IMR-90 (cell line): ENCODE measurements at regions not wholly inside any gene's neighbourhood (a gene's known extent, or its start where the extent isn't known, plus 50 kb on each side); places are given as distances from the start of the nearest gene placed in this dataset.

ENCODE experiments used
- ATAC-seq: fragments of 200-7000 bp; cut with Tn5 transposase; 2 replicates; pipeline ENCODE4 v1.9.1; 2020; ENCODE audit warnings: low read depth, mild to moderate bottlenecking, moderate library complexity
- BruUV-seq: library from RNA; stranded (reverse); fragments of 400-500 nt; replicated peaks from 2 replicates; lab custom pipeline; 2021; lab: Mats Ljungman, UMichigan
- CTCF ChIA-PET: fragments of 300-600 bp; formaldehyde crosslinking; extraction: SDS; loops from one replicate; lab custom pipeline; 2021; ENCODE audit warnings: antibody characterized with exemption; lab: Yijun Ruan, JAX
- POLR2A ChIA-PET: fragments of 300-600 bp; sonication (Branson Sonifier 250); formaldehyde crosslinking; loops from one replicate; lab custom pipeline; 2022; ENCODE audit warnings: antibody characterized with exemption; ENCODE audit not compliant: unreplicated experiment; lab: Charles Lee
- DNase-seq: peaks from one replicate; pipeline ENCODE4 v3.0.0; 2013
- H2AFZ ChIP-seq: replicated peaks from 2 replicates; pipeline ENCODE3; 2013; ENCODE audit warnings: low read length, mild to moderate bottlenecking; ENCODE audit not compliant: poor library complexity
- H2AK5ac ChIP-seq: 2 replicates; pipeline ENCODE4 v1.6.1; 2013; ENCODE audit warnings: low read depth, low read length, inconsistent platforms
- H2AK9ac ChIP-seq: replicated peaks from 2 replicates; pipeline ENCODE3; 2013; ENCODE audit warnings: mild to moderate bottlenecking, low read depth, low read length, moderate library complexity; ENCODE audit not compliant: poor library complexity
- H2BK120ac ChIP-seq: 2 replicates; pipeline ENCODE4 v1.6.1; 2013; ENCODE audit warnings: low read depth, low read length, inconsistent platforms
- H2BK15ac ChIP-seq: 3 replicates; pipeline ENCODE4 v1.6.1; 2013; ENCODE audit warnings: low read depth, low read length, inconsistent platforms
- H2BK20ac ChIP-seq: 2 replicates; pipeline ENCODE4 v1.6.1; 2013; ENCODE audit warnings: low read depth, mild to moderate bottlenecking, inconsistent platforms, low read length, moderate library complexity
- H2BK5ac ChIP-seq: 2 replicates; pipeline ENCODE4 v1.6.1; 2013; ENCODE audit warnings: mild to moderate bottlenecking, low read depth, low read length, inconsistent platforms; ENCODE audit not compliant: poor library complexity, severe bottlenecking
- H3K14ac ChIP-seq: replicated peaks from 2 replicates; pipeline ENCODE4 v1.6.1; 2013; ENCODE audit warnings: low read depth, low read length, inconsistent platforms
- H3K18ac ChIP-seq: 2 replicates; pipeline ENCODE4 v1.6.1; 2013; ENCODE audit warnings: low read depth, low read length, control low read depth
- H3K23ac ChIP-seq: 2 replicates; pipeline ENCODE4 v1.6.1; 2013; ENCODE audit warnings: low read depth, low read length, inconsistent platforms
- H3K27ac ChIP-seq: 2 replicates; pipeline ENCODE4 v1.5.1; 2013; ENCODE audit warnings: mild to moderate bottlenecking, control low read depth, low read length; ENCODE audit not compliant: insufficient read depth
- H3K27me3 ChIP-seq: 2 replicates; pipeline ENCODE4 v1.6.1; 2013; ENCODE audit warnings: low read length; ENCODE audit not compliant: control insufficient read depth, insufficient read depth
- H3K36me3 ChIP-seq: 2 replicates; pipeline ENCODE4 v1.6.1; 2013; ENCODE audit warnings: low read length, mixed read lengths; ENCODE audit not compliant: control insufficient read depth, insufficient read depth
- H3K4ac ChIP-seq: 2 replicates; pipeline ENCODE4 v1.6.1; 2013; ENCODE audit warnings: low read depth, low read length, inconsistent platforms
- H3K4me1 ChIP-seq: 2 replicates; pipeline ENCODE4 v1.6.1; 2013; ENCODE audit warnings: low read length, mixed read lengths; ENCODE audit not compliant: control insufficient read depth, insufficient read depth
- H3K4me2 ChIP-seq: 2 replicates; pipeline ENCODE4 v1.6.1; 2013; ENCODE audit warnings: low read depth, mild to moderate bottlenecking, control low read depth, low read length, moderate library complexity
- H3K4me3 ChIP-seq: 2 replicates; pipeline ENCODE4 v1.5.1; 2013; ENCODE audit warnings: low read depth, mild to moderate bottlenecking, control low read depth, low read length, moderate library complexity; ENCODE audit not compliant: insufficient read depth
- H3K56ac ChIP-seq: 2 replicates; pipeline ENCODE4 v1.6.1; 2013; ENCODE audit warnings: low read length, inconsistent platforms; ENCODE audit not compliant: insufficient read depth; ENCODE audit errors: extremely low read depth
- H3K79me1 ChIP-seq, 2 experiments: 2 replicates each; pipeline ENCODE4 v1.6.1; 2013; ENCODE audit warnings: low read length in 2 of 2, inconsistent platforms in 1 of 2, low read depth in 1 of 2
- H3K9ac ChIP-seq: 2 replicates; pipeline ENCODE4 v1.6.1; 2013; ENCODE audit warnings: low read depth, low read length, control low read depth
- H3K9me1 ChIP-seq: 2 replicates; pipeline ENCODE4 v1.6.1; 2013; ENCODE audit warnings: low read length, inconsistent platforms; ENCODE audit not compliant: insufficient read depth
- H3K9me3 ChIP-seq: 2 replicates; pipeline ENCODE4 v1.6.1; 2013; ENCODE audit warnings: low read length; ENCODE audit not compliant: control insufficient read depth, insufficient read depth
- H4K20me1 ChIP-seq: 2 replicates; pipeline ENCODE4 v1.6.1; 2013; ENCODE audit warnings: low read length, inconsistent platforms; ENCODE audit not compliant: insufficient read depth
- H4K5ac ChIP-seq: 2 replicates; pipeline ENCODE4 v1.6.1; 2013; ENCODE audit warnings: mild to moderate bottlenecking, low read depth, low read length, control low read depth
- H4K8ac ChIP-seq, 2 experiments: 2 replicates each; pipeline ENCODE4 v1.6.1; 2013; ENCODE audit warnings: low read depth in 2 of 2, low read length in 2 of 2, control low read depth in 1 of 2, inconsistent platforms in 1 of 2
- H4K91ac ChIP-seq: 2 replicates; pipeline ENCODE4 v1.6.1; 2013; ENCODE audit warnings: low read depth, low read length, inconsistent platforms; ENCODE audit not compliant: insufficient read depth
- CEBPB ChIP-seq: IDR thresholded peaks from 2 replicates; pipeline ENCODE4 v1.6.1; 2012; ENCODE audit warnings: low read depth, low read length, improper control_type of control experiment
- CHD1 ChIP-seq: IDR thresholded peaks from 2 replicates; pipeline ENCODE4 v1.6.1; 2012; ENCODE audit warnings: low read depth, low read length, improper control_type of control experiment
- CTCF ChIP-seq: conservative IDR thresholded peaks from 2 replicates; pipeline ENCODE4 v1.5.1; 2012; ENCODE audit warnings: mild to moderate bottlenecking, low read depth, low read length, improper control_type of control experiment
- ELK1 ChIP-seq: fragments of 150-350 bp; IDR thresholded peaks from 2 replicates; pipeline ENCODE4 v1.6.1; 2016; ENCODE audit warnings: low read depth, mild to moderate bottlenecking, low read length, moderate library complexity, borderline replicate concordance
- FOS ChIP-seq: fragments of 150-350 bp; IDR thresholded peaks from 2 replicates; pipeline ENCODE4 v1.6.1; 2016; ENCODE audit warnings: low read depth, low read length
- MAFK ChIP-seq: IDR thresholded peaks from 2 replicates; pipeline ENCODE4 v1.6.1; 2012; ENCODE audit warnings: low read depth, low read length, improper control_type of control experiment
- MXI1 ChIP-seq: IDR thresholded peaks from 2 replicates; pipeline ENCODE4 v1.6.1; 2012; ENCODE audit warnings: low read depth, mild to moderate bottlenecking, low read length, moderate library complexity, borderline replicate concordance
- POLR2A ChIP-seq: IDR thresholded peaks from 2 replicates; pipeline ENCODE4 v1.6.1; 2012; ENCODE audit warnings: mild to moderate bottlenecking, low read depth, low read length
- RAD21 ChIP-seq: IDR thresholded peaks from 2 replicates; pipeline ENCODE4 v1.6.1; 2012; ENCODE audit warnings: low read length, improper control_type of control experiment
- RCOR1 ChIP-seq: IDR thresholded peaks from 2 replicates; pipeline ENCODE4 v1.6.1; 2012; ENCODE audit warnings: mild to moderate bottlenecking, low read length, improper control_type of control experiment; ENCODE audit not compliant: insufficient replicate concordance
- RFX5 ChIP-seq: IDR thresholded peaks from 2 replicates; pipeline ENCODE4 v1.8.0; 2012; ENCODE audit warnings: low read depth, mild to moderate bottlenecking, low read length, moderate library complexity
- SMC3 ChIP-seq: fragments of 150-350 bp; IDR thresholded peaks from 2 replicates; pipeline ENCODE4 v1.6.1; 2016; ENCODE audit warnings: low read depth, mild to moderate bottlenecking, antibody characterized with exemption, low read length, moderate library complexity
- USF2 ChIP-seq: fragments of 150-350 bp; IDR thresholded peaks from 2 replicates; pipeline ENCODE4 v1.6.1; 2017; ENCODE audit warnings: mild to moderate bottlenecking, antibody characterized with exemption, low read length, low read depth
- WGBS, 2 experiments: methylation state at CpG; one replicate each; pipeline versions ENCODE4 v1.1.5 to v1.1.7; 2013; ENCODE audit warnings: missing lambda C conversion rate in 2 of 2; ENCODE audit not compliant: insufficient read length in 1 of 2; ENCODE audit errors: extremely low coverage in 2 of 2; 5-methylcytosine and 5-hydroxymethylcytosine counted together
- dilution Hi-C: fragments of 300-500 bp; cut with HindIII; formaldehyde crosslinking; loops from one replicate; pipeline ENCODE4 v1.14.3; 2018; ENCODE audit warnings: low sequenced_read_pairs; ENCODE audit not compliant: unreplicated experiment
- in situ Hi-C: fragments of 300-500 bp; cut with MboI; formaldehyde crosslinking; loops from 3 replicates; pipeline ENCODE4 v1.14.3; 2019; ENCODE audit warnings: low sequenced_read_pairs, inconsistent platforms, mixed read lengths
- intact Hi-C: fragments of 100-400 bp; cut with micrococcal nuclease; formaldehyde crosslinking; loops from 2 replicates; pipeline ENCODE4 v1.10.0; 2022

GRCh38 chr17:51486091-51486490 is 225.7 kb downstream of the UTP18 start:
- H3K27me3 ChIP-seq = no peaks in the 10 kb centered on the region
- no peaks in the 10 kb centered on the region for H4K20me1 ChIP-seq
- H3K56ac ChIP-seq = no peak overlapping the region
- H2BK120ac ChIP-seq = no peak overlapping the region
- no peak overlapping the region for H2BK15ac ChIP-seq
- no peak overlapping the region for H3K18ac ChIP-seq
- no TSS peak for BruUV-seq
- no peak overlapping the region for H2AK9ac ChIP-seq
- no peak overlapping the region for H4K8ac ChIP-seq
- no peak for DNase-seq
- TF ChIP-seq MXI1 = no peak
- no peak for TF ChIP-seq RFX5
- no peak for TF ChIP-seq SMC3
- TF ChIP-seq CHD1 = no peak
- TF ChIP-seq FOS = no peak
- TF ChIP-seq MAFK = no peak
- no peak for TF ChIP-seq ELK1
- TF ChIP-seq POLR2A = no peak
- TF ChIP-seq CEBPB = no peak
- TF ChIP-seq RAD21 = no peak
- TF ChIP-seq RCOR1 = no peak
- TF ChIP-seq USF2 = no peak
- no peak for TF ChIP-seq CTCF
- no peak overlapping the region for H2AK5ac ChIP-seq
- CTCF ChIA-PET = no interaction called here
- H3K4ac ChIP-seq = no peak overlapping the region
- peaks cover 3% of the 10 kb centered on the region; the same call in 1 of the 2 replicates for H3K9me3 ChIP-seq
- no peak overlapping the region for H3K27ac ChIP-seq
- no peaks in the 10 kb centered on the region for H3K79me1 ChIP-seq
- H3K23ac ChIP-seq = no peak overlapping the region
- no peak overlapping the region for H2BK20ac ChIP-seq
- no peak overlapping the region for H3K4me2 ChIP-seq
- no peak overlapping the region for H4K5ac ChIP-seq
- H3K4me3 ChIP-seq = no peak overlapping the region
- H3K36me3 ChIP-seq = no peaks in the 10 kb centered on the region
- no peaks in the 10 kb centered on the region for H3K4me1 ChIP-seq
- ATAC-seq = no peak
- no peaks in the 10 kb centered on the region for H3K9me1 ChIP-seq
- dilution Hi-C loops = no loop called here
- H2AFZ ChIP-seq = no peak overlapping the region
- intact Hi-C loops = no loop called here
- POLR2A ChIA-PET = no interaction called here
- no CpG with 5 or more reads among the region's 4 CpGs for WGBS, 2 experiments
- no peak overlapping the region for H2BK5ac ChIP-seq
- no peak overlapping the region for H4K91ac ChIP-seq
- in situ Hi-C loops = no loop called here
- H3K9ac ChIP-seq = no peak overlapping the region
- H3K14ac ChIP-seq = no peak overlapping the region
